Thymus (tissue), 11 donors: ENCODE measurements at regions not wholly inside any gene's neighbourhood (a gene's known extent, or its start where the extent isn't known, plus 50 kb on each side); places are given as distances from the start of the nearest gene placed in this dataset.
"Not testable (repeated sequence)": the region's sequence is repeated elsewhere in the genome, so short reads cannot be mapped to it uniquely, and the experiment has no call there.

Source experiments
- DNase-seq, 9 donors: peaks; one replicate each; pipeline ENCODE4 v3.0.0-alpha.2; 2013; ENCODE audit warnings: low spot score in 9 of 9, low read depth in 6 of 9, missing footprints in 1 of 9
- H3K27ac ChIP-seq, 2 donors: one replicate each; pipeline ENCODE4 v1.5.1; 2013; ENCODE audit warnings: control low read depth in 1 of 2, low read depth in 1 of 2, low read length in 1 of 2, mild to moderate bottlenecking in 1 of 2, moderate library complexity in 1 of 2
- H3K27me3 ChIP-seq, 2 donors: one replicate each; pipeline ENCODE4 v1.5.1; 2013; ENCODE audit warnings: low read length in 1 of 2; ENCODE audit not compliant: control insufficient read depth in 2 of 2, insufficient read depth in 1 of 2
- H3K36me3 ChIP-seq, 2 donors: one replicate each; pipeline ENCODE4 v1.5.1; 2013; ENCODE audit warnings: low read length in 1 of 2, mild to moderate bottlenecking in 1 of 2, moderate library complexity in 1 of 2; ENCODE audit not compliant: control insufficient read depth in 2 of 2, insufficient read depth in 2 of 2
- H3K4me1 ChIP-seq, 2 donors: one replicate each; pipeline ENCODE4 v1.5.1; 2013; ENCODE audit warnings: low read length in 2 of 2; ENCODE audit not compliant: control insufficient read depth in 2 of 2, insufficient read depth in 2 of 2
- H3K4me3 ChIP-seq, 2 donors: one replicate each; pipeline ENCODE4 v1.5.1; 2013; ENCODE audit warnings: low read length in 2 of 2, control low read depth in 1 of 2, mild to moderate bottlenecking in 1 of 2
- H3K9me3 ChIP-seq, 2 donors: one replicate each; pipeline ENCODE4 v1.5.1; 2013; ENCODE audit warnings: low read length in 1 of 2, mild to moderate bottlenecking in 1 of 2; ENCODE audit not compliant: control insufficient read depth in 2 of 2, insufficient read depth in 1 of 2
- WGBS: extraction: QIAGEN DNeasy Blood & Tissue Kit; methylation state at CpG from one replicate; pipeline ENCODE4 v1.1.7; 2013; 5-methylcytosine and 5-hydroxymethylcytosine counted together
- donor health status: healthy.

DNA sequence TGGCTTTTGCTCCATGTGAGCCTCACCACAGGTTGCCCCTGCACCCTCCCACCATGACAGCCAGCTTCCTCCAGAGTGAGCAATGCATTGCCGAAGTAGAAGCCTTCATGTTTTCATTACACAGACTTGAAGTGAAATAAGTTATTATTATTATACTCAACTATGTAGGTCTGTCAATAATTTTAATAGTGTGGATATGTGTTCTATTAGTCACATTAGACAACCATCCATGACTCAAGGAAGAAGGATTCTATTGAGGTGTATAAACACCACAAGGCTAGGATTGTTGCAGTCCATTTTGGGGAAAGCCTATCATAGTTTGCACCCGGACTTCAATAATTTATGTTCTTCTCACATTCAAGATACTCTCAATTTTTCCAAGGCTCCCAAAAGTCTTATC lies 369.5 kb downstream of the TAF11L14 start:
- Histone ChIP-seq H3K36me3 (no peaks in the 10 kb centered on the region), H3K4me1 (no peaks in the 10 kb centered on the region), H3K27ac (no peak overlapping the region), H3K27me3 (no peaks in the 10 kb centered on the region), H3K9me3 (no peaks in the 10 kb centered on the region), H3K4me3 (no peak overlapping the region)
- WGBS: 98% methylated on average over 2 of the region's 2 CpGs
- DNase-seq: no peak

DNA sequence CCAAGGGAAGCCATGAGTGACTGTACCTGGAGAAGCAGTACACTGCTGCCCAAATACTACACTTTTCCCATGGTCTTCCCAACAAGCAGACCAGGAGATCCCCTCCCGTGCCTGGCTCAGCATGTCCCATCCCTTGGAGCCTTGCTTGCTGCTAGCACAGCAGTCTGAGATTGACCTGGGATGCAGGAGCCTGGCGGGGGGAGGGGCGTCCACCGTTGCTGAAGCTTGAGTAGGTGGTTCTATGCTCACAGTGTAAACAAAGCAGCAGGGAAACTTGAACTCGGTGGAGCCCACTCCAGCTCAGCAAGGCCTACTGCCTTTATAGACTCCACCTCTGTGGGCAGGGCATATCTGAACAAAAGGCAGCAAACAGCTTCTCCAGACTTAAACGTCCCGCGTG lies 372.0 kb downstream of the TAF11L14 start:
- 97% methylated on average over 8 of the region's 8 CpGs for WGBS
- not testable (repeated sequence) for H3K27me3 ChIP-seq, H3K9me3 ChIP-seq, H3K4me3 ChIP-seq, H3K27ac ChIP-seq, H3K36me3 ChIP-seq, DNase-seq, H3K4me1 ChIP-seq

DNA sequence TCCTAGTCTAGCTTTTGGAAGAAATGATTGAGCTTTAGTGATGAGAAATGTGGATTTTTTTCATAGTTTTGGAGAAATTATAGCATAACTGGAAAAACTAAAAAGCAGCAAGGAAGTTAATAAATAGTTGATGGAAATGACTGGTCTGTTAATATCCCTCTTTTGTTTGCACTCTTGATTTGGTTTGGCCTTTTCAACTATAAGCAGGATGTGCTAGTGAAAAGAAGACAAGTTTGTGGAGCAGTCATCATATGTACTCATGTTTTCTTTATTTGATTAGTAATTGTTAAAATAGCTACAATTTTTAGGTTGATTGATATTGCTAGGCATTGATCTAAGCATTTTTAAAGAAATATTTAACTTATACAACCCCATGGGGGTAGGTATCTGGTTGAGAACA lies 374.7 kb downstream of the TAF11L14 start:
- no peak for DNase-seq
- Histone ChIP-seq H3K36me3 (no peaks in the 10 kb centered on the region), H3K9me3 (no peaks in the 10 kb centered on the region), H3K4me3 (no peak overlapping the region), H3K4me1 (no peaks in the 10 kb centered on the region), H3K27me3 (no peaks in the 10 kb centered on the region), H3K27ac (no peak overlapping the region)

DNA sequence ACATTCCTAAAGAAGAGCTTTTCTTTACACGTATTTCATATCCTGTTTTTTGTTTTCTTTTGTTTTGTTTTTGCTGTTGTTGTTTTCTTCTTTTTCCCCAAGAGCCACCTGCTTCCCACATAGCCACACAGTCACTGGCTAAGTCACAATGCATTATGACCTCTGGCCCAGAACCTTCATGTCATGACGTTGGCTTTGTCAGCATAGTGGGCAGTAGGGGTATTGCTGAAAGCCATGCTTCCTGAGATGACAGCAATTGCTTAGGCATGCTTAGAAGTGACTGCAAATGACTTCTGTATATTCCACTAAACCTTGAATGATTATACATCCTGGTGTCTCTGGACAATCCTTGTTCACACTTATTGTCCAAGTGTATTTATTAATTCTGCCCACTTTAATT lies 375.8 kb downstream of the TAF11L14 start:
- Histone ChIP-seq H3K4me3 (no peak overlapping the region), H3K36me3 (no peaks in the 10 kb centered on the region), H3K9me3 (no peaks in the 10 kb centered on the region), H3K27me3 (no peaks in the 10 kb centered on the region), H3K27ac (no peak overlapping the region), H3K4me1 (no peaks in the 10 kb centered on the region)
- no peak for DNase-seq
- 86% methylated on average over 2 of the region's 2 CpGs for WGBS

DNA sequence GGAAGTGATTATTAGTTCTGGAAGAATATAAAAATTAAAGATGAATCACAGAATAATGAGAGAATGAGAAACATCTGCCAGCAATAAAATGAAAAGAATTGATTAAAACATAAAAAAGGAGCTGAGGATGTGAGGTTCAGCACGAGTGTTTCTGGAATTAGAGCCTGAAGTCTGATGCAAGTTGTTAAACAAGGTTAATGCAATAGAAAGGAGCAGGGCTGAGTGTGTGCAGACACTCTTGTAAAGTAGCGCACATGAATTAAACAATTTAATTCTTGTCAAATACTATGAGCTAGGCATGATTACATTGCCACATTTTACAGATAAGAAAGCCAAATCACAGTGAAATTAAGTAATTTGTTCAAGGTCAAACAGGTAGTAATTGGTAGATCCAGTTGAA lies 384.2 kb downstream of the TAF11L14 start:
- 85% methylated on average over 2 of the region's 2 CpGs for WGBS
- DNase-seq: no peak
- Histone ChIP-seq H3K36me3 (no peaks in the 10 kb centered on the region), H3K4me1 (no peaks in the 10 kb centered on the region), H3K9me3 (no peaks in the 10 kb centered on the region), H3K4me3 (no peak overlapping the region), H3K27ac (no peak overlapping the region), H3K27me3 (no peaks in the 10 kb centered on the region)

DNA sequence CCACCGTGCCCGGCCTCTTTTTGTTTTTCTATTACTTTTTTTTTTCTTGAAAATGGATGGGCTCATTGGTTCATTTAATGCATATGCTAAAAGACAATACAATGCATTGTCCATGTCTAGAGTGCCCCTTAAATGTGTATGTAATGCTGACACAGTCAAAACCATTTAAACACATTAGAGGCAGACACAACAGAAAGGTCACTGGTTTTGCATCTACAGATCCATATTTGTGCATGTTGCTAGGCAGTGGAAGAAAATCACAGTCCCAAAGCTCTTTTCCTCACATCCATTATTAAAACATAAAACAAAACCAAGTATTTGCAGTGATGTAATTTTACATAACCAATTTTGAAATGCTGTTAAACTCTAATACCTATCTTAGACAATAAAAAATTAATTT lies 389.0 kb downstream of the TAF11L14 start:
- DNase-seq: no peak
- Histone ChIP-seq H3K4me3 (no peak overlapping the region), H3K36me3 (no peaks in the 10 kb centered on the region), H3K4me1 (no peaks in the 10 kb centered on the region), H3K27ac (no peak overlapping the region), H3K27me3 (no peaks in the 10 kb centered on the region), H3K9me3 (no peaks in the 10 kb centered on the region)
- 98% methylated on average over 2 of the region's 2 CpGs for WGBS

DNA sequence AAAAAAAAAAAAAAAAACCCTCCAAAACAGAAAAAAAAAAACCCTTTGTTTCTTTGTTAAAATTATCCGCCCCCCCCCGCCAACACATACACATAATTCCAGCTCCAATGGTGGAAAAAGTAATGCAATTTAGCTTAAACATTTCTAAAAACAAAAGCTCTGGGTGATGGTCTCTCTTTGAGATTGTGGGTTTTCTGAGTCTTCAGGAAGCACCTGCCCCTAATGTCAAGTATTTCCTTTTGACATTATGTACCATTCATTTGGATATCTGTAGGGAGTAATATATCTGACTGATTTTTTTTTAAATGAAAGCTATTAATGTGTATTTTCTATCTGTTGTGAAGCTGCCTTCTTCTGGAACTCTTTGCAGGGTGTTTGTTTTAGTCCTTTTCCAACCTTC lies 389.7 kb downstream of the TAF11L14 start:
- DNase-seq: no peak
- Histone ChIP-seq H3K4me3 (no peak overlapping the region), H3K27ac (no peak overlapping the region), H3K27me3 (no peaks in the 10 kb centered on the region), H3K36me3 (no peaks in the 10 kb centered on the region), H3K9me3 (no peaks in the 10 kb centered on the region), H3K4me1 (no peaks in the 10 kb centered on the region)
- 7% methylated on average over 2 of the region's 2 CpGs for WGBS

DNA sequence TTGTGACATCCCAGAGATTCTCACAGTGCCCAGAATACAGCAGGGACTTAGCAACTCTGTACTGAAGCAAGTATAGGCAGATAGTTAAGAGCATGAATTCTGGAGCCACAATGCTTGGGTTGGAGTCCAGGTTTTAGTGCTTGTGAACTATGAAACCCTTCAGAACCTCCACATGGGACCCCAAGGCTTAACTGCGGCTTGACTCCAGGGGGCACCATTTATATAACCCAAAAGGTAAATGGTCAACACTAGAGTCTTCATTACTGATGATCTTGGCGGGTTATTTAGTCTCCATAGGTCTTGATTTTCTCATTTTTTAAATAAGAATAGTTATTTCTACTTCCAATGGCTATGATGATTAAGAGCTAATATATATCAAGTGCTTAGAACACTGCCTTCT lies 390.3 kb downstream of the TAF11L14 start:
- 89% methylated on average over 2 of the region's 2 CpGs for WGBS
- DNase-seq: no peak
- no peaks in the 10 kb centered on the region for H3K27me3 ChIP-seq

DNA sequence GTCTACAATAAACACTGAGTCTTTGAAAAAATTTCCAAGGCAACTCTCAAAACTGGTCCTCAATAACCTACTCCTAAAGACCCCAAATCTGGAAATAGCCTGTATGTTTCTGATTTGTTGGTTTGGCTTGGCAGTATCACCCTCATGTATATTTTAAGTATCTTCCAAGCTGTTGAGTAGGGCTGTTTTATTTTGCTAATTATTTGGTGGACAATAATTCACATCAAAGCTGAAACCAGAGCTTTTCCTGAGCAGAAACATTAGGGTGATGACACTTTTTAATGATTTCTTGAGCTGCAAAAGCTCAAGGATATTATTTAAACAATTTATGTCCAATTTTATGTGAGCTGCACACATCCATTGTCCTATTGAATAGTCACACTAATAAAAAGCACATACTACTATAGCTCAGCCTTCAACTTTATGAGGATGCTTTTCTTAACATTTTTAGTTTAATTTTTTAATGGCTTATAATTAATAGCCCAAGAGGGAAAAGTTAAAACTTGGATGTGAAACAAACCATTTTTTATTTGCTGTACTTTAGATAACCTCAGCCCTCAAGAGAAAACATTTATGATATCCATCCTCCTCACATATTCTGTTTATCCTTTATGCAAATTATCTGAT lies 393.1 kb downstream of the TAF11L14 start:
- Histone ChIP-seq H3K4me1 (no peaks in the 10 kb centered on the region), H3K27ac (no peak overlapping the region), H3K27me3 (no peaks in the 10 kb centered on the region), H3K9me3 (no peaks in the 10 kb centered on the region), H3K36me3 (no peaks in the 10 kb centered on the region), H3K4me3 (no peak overlapping the region)
- DNase-seq: no peak

More for the DNA sequence above, 390.3 kb downstream of the TAF11L14 start:
- no peaks in the 10 kb centered on the region for H3K9me3 ChIP-seq
- H3K36me3 ChIP-seq: no peaks in the 10 kb centered on the region
- H3K4me1 ChIP-seq: no peaks in the 10 kb centered on the region
- H3K27ac ChIP-seq: no peak overlapping the region
- H3K4me3 ChIP-seq: no peak overlapping the region

DNA sequence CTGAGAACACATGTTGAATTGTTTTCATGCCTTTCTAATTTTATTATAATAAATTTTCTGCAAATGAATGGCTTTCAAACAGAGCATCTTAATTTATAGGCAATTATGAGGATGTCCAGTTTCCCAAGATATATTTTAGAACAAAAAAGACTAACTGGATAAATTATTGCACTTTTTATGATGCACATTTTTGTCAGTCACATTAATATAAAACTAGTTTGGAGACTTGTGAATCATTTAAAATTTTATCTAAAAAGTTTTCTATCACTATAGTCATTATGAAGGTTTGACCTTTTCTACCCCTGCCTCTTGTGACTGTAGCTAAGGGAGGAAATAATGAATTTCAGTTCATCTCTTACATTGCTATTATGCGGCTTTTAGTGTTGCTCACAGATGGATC lies 393.8 kb downstream of the TAF11L14 start:
- Histone ChIP-seq H3K27ac (no peak overlapping the region), H3K4me1 (no peaks in the 10 kb centered on the region), H3K27me3 (no peaks in the 10 kb centered on the region), H3K4me3 (no peak overlapping the region), H3K9me3 (no peaks in the 10 kb centered on the region), H3K36me3 (no peaks in the 10 kb centered on the region)
- 96% methylated on average over 1 of the region's 1 CpG for WGBS
- no peak for DNase-seq
